ENCODE measurements at regions not wholly inside any gene's neighbourhood (a gene's known extent, or its start where the extent isn't known, plus 50 kb on each side); places are given as distances from the start of the nearest gene placed in this dataset.

DNA sequence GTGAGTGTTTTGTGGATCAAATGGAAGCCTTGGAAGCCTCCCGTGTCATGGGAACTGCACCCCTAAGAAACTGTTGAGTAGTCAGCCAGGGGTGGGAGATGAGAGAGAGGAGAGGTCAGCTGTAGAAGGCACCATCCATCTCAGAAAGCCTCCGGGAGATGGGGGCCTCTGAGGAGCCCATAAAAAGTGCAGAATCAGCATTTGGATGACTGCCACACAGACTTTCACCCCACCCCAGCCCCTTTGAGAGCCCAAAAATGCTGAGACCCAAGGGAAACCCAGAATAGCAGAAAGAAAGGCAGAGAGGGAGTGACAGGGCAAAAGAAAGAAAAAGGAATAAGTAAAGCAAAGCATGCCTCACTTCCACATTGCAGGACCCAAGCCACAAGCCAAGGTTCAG lies 443.1 kb upstream of the ZEB2 start:
- no peak for DNase-seq (ENCODE audit: low spot score)

DNA sequence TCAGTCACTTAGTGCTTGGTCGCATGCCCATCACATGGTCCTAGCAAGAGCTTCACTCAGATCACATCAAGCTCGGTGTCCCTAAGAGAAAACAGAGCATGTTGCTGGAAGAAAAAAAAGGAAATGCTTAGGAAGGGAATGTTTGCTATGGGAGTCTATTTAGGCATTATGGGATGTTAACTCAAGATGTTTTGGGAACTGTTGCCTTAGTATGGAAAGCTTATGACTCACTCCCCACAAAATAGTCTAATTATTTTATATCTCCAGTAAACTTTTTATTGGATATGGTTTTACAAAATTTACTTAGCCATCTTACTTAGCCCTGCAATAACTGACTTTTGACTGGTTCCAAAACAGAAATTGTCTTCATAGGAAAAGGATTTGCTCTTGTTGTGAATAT lies 439.5 kb upstream of the ZEB2 start:
- no peak for DNase-seq (ENCODE audit: low spot score)

DNA sequence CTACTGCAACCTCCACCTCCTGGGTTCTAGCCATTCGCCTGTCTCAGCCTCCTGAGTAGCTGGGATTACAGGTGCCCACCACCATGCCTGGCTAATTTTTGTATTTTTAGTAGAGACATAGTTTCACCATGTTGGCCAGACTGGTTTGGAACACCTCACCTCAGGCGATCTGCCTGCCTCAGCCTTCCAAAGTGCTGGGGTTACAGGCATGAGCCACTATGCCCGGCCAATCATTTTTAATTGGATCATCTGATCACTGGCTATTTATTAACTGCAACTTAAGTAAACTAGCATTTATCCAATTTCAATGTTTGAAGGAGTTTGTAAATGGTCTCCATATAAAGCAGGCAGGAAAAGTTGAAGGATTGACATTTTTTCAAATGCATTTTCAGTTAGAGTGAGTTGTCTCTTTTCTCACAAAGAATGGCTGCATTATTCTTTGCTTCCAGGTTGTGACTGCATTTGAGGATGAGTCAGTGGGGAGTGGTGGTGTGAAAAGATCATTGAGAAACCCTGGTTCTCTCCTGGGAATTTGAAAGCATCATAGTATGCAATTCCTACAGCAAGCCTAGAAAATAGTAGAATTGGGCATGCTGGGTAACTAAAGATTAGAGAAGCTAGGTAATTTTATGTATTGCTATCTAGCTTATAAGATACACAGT lies 431.1 kb upstream of the ZEB2 start:
- DNase-seq (ENCODE audit: low spot score): no peak

DNA sequence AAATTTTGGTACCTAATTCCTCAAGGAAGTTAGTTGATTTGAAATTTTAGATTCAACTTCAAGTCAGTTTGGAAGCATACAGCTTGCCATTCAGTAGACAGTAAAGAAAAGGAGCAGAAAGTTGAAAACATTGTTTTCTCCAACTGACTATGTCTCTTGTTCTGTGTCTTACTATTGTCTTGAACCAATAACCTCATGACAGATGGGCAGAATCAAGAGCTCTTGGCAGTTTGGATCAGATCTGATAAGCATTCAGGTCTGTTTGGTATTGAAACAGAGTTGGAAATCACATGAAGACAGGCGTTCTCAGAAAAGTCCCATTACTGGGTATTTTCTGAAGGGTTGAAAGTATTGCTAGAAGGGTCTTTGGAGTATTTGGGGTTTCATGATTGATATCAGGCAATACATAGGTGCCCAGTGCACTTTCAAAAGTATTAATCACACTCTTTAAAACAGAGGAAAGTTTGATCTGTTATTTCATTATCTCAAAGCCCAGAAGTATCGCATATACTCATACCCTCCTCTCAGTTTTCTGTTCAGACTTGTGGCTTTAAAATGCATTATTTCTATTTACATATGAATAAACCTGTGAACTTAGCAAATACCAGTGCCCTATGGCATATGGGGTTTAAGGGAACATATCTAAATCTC lies 428.4 kb upstream of the ZEB2 start:
- peak; percentile 9 for DNase-seq (ENCODE audit: low spot score)

DNA sequence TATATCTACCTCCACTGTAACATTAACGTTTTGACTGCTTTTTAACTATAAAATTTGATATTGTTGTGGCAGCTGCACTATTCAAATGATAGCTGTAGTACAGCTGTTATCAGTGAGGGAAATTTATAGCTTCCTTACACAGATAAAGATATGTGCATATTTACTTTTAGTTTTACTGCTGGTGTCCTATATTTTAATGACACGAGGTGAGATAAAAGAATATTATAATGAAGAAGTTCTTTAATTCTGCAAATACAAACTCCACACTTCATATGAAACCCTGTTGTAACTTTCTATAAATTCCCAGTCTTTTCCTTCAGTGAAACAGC lies 427.8 kb upstream of the ZEB2 start:
- DNase-seq (ENCODE audit: low spot score): no peak

DNA sequence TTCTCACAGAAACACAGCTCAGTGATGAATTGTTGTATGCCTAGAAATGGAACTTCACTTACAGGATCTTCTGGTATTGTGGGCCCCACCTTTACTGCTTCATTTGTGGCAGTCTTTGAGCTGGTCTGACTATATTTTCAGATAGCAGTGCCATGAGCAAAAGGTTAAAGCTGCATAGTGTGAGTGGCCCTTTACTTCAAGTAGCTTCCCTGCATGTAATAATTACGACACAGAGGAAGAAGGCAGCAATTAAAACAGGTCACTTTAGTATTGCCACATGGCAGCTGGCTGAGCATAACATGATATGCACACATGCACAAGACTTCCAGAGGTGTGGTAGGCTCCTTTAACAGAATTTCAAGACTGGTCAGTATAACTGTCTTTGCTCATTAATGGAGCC lies 426.3 kb upstream of the ZEB2 start:
- no peak for DNase-seq (ENCODE audit: low spot score)

DNA sequence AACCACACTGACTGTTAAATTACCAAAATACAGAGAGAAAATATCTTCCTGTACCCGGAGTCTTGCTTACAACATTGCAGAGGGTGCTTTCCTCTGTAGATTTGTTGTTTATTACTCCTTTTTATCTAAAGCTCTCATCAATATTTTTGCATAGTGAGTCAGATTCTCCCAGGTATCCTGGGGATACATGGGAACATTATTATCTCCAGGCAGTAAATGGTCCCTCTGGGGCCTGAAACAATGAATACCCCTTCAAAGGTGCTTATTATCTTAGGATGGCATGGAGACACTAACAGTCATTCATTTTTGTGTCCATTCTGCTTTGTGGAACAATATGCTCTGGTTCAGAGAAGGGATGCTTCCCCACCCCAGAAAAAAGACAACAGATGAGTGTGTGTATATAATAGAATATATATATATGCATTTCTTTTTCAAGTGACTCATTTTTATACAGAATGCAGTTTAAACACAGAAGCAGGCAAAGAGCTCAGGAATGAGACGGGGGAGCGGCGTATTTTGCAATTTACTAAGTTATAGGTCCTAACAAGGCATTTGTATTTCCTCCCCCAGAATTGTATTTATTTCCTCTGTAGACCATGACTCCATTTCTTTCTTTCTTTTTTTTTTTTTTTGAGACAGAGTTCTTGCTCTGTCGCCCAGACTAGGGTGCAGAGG lies 424.8 kb upstream of the ZEB2 start:
- no peak for DNase-seq (ENCODE audit: low spot score)

DNA sequence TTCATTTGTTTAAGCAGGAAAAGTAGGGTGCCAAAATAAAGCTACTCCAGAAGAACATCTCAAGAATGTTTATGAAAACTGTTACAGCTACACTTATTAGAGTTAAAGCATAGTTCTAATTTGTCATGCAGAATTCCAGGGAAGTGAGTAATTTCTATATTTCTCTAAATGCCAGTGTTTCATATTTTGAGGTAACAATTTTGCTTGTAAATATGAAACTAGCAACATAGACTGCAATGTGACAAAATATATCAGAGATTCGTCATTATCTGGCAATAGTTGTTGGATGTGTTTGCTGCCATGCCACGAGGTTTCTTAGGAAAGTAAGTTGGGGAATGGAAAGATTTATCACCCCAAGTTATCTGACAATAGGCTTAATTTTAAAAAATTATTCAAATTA lies 424.1 kb upstream of the ZEB2 start:
- no peak for DNase-seq (ENCODE audit: low spot score)

DNA sequence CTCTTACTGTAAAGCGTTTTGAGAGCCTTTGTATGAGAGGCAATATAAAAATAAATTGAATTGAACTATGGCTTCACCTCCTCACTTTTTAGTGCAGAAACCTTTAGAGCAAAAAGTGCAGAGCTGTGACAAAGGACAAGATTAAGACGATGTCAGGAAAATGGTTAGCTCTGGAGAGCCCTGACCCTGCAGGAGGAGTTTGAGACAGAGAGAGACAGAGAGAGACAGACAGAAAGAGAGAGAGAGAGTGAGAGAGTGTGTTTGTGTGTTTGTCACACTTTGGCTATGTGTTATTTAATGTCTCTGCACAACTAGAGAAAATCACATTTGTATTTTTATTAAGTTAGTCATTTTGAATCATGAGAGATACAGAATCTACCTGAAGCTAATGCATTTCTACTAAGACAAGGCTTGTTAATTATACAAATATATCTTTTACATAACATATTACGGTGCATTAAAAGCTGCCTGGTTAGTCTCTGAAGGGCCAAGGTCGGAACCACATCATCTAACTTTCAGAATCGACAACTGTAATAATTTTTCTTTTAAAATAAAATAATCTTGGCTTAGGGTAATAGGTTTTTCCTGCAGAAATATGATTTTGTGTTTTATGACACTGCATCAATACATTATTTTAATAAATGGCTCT lies 423.5 kb upstream of the ZEB2 start:
- no peak for DNase-seq (ENCODE audit: low spot score)

DNA sequence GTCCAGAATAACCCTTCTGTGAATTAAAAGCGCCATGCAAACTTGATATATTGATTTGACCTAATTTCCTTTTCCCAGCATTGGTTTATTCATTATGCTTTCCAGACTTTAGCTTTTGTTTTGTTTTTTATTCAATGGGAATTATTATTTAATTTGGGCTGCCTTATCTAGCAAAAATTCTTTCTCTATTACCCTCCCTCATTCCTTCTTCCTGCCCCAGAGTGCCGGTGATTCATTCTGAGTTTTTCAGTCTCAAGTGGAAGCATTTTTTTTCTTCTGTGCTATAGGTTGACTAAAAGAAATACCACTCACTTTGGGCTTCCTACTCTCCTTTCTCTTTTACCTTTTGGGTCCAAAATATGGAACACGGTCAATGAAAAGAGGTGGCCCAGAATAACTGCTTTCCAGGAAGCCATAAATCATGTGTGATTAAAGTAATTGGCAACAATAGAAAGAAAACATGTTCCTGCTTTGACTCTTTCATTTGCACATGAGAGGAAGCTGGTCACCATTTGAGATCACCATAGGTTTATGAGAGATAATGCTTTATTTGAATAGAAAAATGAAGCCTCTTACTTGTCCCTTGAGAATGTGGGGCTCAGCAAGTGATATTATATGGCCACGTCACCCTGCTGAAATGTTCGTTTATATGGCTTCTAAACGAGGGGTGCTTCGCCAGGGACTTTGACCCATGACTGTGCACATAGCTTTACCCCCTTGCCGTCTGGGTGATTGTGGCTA lies 422.8 kb upstream of the ZEB2 start:
- no peak for DNase-seq (ENCODE audit: low spot score)

DNA sequence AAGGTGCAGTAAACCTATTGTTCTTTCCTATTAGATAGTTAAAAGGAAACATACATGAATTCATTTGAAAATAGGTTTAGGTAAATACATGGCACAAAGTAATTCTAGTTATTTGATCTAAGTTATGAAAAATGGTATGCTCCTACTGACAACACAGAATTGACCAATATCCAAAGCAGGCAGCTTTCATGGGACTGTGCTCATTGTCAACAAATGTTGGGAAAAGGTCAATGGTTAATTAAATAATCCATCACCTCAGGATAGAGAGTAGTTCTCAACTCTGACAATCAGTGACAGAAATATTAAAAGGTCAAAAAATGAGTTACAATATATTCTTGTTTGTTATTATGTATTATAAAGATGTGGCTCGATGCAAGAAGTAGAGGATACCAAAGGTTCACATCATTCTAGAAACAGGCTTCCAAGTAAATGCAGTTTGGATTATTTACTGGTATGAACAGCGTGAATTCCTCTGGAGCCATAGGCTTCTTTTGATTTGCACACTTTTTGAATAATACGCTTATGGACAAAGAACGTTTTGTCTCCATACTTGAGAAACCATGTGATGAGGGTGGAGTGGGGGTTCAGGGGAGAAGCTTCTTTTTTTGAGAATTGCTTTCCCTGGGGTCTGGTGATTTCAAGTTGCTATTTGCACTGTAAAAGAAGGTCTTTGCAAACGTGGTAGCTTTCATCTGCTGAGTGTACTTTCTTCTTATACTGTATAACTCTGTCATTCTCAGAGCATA lies 422.0 kb upstream of the ZEB2 start:
- no peak for DNase-seq (ENCODE audit: low spot score)

DNA sequence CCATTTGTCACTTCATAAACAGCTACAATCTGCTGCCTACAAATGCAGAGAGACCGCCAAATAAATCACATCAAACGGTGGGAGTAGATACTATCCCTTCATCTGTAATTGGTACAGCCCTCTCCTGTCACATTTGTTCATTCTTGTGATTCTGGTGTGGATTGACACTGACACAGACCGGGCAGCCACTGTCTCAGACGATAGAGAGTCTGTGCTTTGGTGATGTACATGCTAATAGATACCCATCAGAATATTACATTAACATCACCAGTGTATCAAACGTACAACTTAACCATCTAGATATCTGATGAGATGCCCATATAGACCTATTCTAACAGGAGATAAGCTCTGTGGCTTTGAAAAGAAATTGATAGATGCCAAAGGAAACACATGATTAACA lies 419.7 kb upstream of the ZEB2 start:
- DNase-seq (ENCODE audit: low spot score): peak; percentile 74

DNA sequence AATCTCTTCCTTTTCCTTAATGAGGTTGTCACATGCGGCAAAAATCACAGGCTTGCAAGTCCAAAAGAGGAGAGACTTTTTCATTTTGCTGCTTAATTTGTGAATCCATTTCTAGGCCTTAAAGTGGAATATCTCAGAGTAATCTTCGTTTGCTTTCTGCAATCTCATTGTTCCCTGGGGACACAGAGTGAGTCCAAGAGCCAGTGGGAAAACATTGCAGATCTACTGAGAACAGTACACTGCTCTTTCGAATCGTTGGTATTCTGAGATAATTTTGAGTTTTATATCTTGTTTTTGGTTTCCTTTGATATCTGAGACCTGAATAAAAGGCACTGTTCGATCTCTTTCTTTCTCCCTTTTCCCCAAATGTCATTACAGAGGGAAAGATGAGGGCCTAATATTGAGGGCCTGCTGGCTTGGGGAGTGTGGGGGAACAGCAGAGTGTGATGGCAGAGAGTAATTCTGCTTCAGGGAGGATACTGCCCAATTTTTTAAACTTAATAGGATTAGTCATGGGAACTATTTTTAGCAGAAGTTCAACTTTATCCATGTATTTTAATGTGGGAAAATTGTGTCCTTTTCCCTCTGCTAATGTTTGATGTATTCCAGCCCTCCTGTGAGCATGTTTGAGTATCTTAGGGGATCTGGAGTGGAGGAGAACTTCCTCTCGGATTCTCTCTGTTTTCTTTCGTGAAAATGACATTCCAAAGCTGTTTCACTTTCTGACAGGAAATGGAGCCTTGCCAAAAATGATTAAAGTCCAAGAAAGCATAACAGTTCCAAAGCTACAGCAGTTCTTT lies 418.2 kb upstream of the ZEB2 start:
- DNase-seq (ENCODE audit: low spot score): peak; percentile 7

DNA sequence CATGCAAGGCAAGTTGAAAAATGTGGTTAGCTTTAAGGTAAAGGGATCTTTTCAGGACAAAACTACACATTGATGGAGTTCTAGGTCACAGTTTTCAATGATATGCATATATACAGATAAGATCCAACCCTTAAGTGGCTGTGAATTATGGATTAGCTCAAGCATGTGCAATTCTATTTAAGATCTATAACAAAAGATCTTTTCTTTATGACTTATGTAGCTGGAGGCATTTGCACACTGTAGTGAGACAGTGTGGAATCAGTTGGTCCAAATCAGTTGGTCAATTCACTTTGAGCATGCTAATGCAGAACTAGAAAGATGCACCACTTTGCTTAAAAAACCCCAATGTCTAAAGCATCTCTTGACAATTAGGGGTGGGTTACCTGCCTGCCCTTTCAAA lies 417.1 kb upstream of the ZEB2 start:
- no peak for DNase-seq (ENCODE audit: low spot score)

DNA sequence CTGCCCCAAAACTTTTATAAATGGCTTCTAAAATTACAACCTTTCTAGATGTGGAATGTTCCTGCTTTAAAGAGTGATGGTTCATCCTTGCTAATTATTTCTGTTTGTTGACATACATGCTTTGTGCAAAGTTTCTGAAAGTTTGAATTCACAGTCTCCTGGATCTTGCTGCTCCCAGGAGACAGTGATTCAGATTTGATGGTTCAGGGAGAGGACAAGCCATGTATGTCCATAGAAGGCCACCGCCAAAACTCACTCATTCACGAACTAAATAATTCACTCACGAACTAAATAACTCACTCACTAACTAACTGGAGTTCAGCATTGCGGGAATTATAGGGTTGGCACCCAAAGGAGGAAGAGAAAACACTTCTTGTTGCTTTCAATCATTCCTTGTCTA lies 416.5 kb upstream of the ZEB2 start:
- no peak for DNase-seq (ENCODE audit: low spot score)

DNA sequence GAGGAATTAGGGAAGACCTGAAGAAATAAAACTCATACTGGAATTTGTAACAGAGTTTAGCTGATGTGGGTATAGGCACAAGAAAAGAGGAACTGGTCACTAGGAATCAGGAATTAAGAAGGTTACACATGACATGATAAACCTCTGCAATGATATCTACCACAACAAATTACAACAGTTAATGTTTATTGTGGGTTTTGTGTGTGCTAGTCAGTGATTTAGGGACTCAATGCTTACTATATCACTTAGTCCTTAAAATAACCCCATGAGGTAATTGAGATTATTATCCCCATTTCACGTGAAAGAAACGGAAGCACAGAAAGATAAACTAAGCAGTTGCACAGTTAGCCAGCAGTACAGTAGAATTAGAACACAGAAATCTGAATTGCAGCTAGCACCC lies 415.8 kb upstream of the ZEB2 start:
- DNase-seq (ENCODE audit: low spot score): no peak

DNA sequence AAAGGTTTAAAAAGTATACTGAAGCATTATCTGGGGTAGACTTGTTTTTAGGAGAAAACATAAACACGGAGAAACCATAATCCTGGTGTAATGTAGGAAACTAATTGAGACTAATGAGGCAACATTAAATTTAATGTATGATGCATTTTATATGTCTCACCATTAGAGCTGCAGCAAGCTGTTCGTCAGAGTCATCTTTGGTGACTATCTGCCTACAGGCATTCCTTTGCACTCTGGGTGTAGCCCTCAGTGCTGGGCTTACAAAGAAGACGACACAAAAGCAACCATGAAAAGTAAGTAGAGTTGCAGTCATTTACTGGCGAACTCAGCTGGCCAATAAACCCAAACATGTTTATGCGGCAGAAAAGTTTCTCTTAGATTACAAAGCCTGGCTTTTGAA lies 415.3 kb upstream of the ZEB2 start:
- DNase-seq (ENCODE audit: low spot score): no peak

DNA sequence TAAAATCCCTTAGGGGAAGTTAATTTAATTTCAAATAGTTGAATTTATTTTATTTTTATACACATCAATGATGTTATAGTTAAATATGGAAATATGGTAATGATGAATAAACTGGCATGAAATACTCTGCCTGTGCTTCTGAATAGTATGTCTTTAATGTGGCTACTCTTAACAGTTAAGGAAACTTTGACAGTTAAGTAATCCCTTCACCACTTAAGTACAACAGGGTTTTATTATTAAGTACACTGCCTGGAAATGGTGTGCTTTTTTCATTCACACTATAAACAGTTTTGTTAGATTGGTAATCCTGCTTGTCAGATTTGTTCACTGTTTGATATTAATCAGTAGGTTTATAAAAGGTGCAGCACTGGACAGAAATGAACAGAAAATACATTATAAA lies 412.0 kb upstream of the ZEB2 start:
- DNase-seq (ENCODE audit: low spot score): no peak

DNA sequence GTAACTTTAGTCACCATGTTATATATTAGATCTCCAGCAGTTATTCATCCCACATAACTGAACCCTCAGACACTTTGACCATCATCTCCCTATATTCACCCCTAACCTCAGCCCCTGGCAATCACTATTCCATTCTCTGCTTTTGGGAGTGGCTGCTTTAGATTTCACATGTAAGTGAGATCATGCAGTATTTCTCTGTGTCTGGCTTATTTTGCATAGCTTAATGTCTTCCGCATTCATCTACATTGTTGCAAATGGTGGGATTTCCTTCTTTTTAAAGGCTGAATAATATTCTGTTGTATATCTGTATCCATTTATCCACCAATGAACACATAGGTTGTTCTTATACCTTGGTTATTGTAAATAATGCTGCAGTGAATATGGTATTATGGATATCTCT lies 411.6 kb upstream of the ZEB2 start:
- DNase-seq (ENCODE audit: low spot score): no peak

DNA sequence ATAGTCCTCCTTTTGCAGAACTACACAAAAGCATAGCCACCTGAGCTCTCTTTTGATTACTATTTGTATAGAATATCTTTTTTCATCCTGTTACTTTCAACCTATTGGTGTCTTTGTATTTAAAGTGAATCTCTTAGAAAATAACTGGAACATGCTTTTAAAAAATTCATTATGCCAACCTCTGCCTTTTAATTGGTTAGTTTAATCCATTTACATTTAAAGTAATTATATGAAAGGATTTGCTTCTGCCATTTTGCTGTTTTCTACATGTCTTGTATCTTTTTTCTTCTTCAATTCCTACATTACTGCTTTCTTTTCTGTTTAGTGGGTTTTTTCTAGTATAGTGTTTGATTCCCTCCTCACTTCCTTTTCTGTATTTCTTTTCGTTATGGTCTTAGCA lies 407.5 kb upstream of the ZEB2 start:
- DNase-seq (ENCODE audit: low spot score): no peak

DNA sequence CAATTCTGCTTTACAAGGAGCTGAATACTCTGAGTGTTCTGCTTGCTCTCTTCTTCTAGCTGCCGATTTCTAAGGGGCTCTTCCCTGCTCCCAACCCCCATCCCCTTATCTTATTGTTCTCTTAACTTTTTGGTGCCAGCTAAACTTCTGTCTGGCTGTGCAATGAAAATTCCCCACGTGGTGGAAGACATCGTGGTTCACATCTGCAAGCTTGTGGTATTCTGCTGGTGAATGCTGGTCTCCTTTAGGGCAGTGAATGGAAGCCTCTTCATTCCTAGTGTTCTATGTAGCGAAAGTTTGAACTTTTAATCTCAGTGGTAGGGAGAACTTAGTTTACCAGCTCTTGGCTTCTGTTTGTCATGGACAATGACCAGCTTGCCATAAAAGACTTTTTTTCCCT lies 406.0 kb upstream of the ZEB2 start:
- no peak for DNase-seq (ENCODE audit: low spot score)

Measured in SK-N-DZ (cell line).